ENCODE measurements at regions not wholly inside any gene's neighbourhood (a gene's known extent, or its start where the extent isn't known, plus 50 kb on each side); places are given as distances from the start of the nearest gene placed in this dataset.

- no peak for TF ChIP-seq CTCF (IDR thresholded peaks at IDR 0.05)
- no peak for TF ChIP-seq POLR2A (IDR thresholded peaks at IDR 0.05)
These were observed 984.4 kb upstream of the AUTS2 start for GRCh38 chr7:68613897-68614296.
